HG03159 (cell line): ENCODE measurements at regions not wholly inside any gene's neighbourhood (a gene's known extent, or its start where the extent isn't known, plus 50 kb on each side); places are given as distances from the start of the nearest gene placed in this dataset.

ENCODE experiments used
- ATAC-seq: cut with Tn5 transposase; IDR thresholded peaks from one replicate; pipeline ENCODE4 v1.9.1; 2021; ENCODE audit warnings: mild to moderate bottlenecking, moderate library complexity; ENCODE audit not compliant: unreplicated experiment

GRCh38 chr16:76899767-76900166 lies 291.2 kb upstream of the MON1B start:
- ATAC-seq, result no peak

- no peak for ATAC-seq
Measured at GRCh38 chr16:76900285-76901263, 290.4 kb upstream of the MON1B start.

- ATAC-seq, result no peak
Measured at GRCh38 chr16:76906552-76906951, 284.4 kb upstream of the MON1B start.

DNA sequence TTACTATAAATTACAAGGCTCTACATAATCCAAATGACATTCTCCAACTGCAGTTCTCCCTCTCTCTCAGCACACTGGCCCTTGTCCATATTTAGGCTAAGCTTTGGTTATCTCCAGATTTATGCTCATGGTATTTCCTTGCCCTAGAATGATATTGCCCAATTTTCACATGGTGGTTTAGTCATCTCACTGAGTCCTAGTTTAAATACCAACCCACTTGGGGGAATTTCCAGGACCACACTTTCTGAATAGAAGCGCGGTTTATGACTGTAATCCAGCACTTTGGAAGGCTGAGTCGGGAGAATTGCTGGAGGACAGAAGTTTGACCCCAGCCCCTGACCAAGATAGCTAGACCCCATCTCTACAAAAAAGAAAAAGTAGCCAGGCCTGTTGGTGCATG lies 280.1 kb upstream of the MON1B start:
- no peak for ATAC-seq

DNA sequence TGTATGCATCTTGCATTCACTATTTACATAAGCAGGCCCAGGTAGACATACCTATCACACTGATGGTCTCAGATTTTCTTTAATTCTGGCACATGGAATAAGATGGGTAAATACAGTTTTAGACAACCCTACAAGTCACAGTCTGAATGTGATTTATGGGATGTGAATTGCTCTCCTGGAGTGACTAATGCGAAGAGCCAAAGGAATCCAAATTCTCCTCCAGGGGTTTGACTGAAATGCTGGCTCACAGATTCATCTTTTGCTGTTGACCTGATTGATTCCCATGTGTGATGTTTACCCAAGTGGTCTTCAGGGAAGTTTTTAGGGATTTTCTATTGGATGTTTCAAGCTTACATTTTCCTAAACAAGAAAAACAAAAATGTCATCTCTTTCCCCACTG lies 277.9 kb upstream of the MON1B start:
- ATAC-seq, result no peak

DNA sequence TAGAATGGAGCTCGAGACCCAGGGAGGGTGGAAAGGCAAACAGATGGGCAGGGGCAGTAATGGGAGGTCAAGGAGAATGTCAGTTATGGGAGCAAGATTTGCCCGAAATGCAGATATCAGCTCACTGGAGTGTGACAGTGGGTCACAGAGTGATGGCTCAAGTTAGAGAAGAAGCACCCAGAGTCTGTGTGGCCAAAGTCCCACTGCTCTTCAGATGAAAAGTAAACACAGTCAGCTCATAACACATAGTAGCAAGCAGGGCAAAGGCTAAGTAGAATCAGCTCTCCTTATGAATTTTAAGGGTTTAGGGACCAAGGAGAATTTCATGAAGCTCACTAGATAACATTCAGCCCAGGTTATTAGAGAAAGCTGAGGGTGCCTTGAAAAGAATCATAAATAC lies 264.9 kb upstream of the MON1B start:
- no peak for ATAC-seq

DNA sequence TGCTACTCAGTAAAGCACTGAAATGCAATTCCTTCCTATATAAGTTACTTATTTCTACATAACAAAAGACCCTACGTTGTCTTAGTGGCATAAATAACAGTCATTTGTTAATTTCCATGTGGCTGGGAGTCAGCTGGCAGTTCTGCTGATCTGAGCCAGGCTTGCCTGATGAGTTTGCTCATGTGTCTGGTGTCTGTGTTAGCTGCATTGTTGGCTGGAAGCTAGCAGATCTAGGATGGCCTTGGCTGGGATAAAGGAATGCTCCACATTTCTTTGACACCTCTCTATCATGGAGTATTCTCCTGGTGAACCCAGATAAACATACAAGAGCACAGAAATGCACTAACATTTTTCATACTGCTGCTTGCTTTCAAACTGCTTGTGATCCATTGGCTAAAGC lies 264.4 kb upstream of the MON1B start:
- ATAC-seq, result no peak

- ATAC-seq, result no peak
Measured at GRCh38 chr16:76931186-76931585, 259.8 kb upstream of the MON1B start.

DNA sequence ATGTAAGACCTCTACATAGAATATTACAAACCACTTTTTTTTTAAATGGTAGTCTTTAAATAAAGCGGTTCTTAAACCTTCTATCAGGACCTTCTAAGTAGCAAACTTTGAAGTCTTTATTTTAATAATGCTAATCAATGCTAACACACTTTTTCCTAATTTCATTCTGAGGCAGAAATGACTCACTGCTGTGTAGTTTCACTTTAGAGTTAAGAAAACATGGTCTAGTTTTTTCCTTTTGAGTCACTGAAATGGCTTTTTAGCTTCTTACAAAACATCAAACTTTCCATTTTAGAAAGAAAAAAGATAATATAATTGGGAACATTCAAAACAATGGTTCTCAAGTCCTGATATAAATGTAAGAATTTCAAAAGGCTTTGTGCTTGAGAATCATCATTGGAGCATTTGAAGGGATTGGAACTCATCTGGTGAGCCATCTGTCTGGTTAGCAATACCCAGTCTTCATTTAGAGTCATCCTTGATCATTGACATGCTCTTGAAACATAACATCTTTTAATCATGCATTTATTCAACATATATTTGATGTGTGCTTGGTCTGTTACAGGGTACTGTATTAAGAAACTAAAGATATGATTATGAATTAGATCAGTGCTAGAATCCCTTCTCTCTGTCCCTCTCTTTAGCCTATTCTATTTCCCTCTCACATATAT lies 258.3 kb upstream of the MON1B start:
- ATAC-seq, result no peak

- ATAC-seq, result no peak
Measured at GRCh38 chr16:76940251-76940650, 250.7 kb upstream of the MON1B start.

- ATAC-seq, result no peak
Measured at GRCh38 chr16:76941113-76941512, 249.9 kb upstream of the MON1B start.

- no peak for ATAC-seq
Measured at GRCh38 chr16:76942089-76942488, 248.9 kb upstream of the MON1B start.

DNA sequence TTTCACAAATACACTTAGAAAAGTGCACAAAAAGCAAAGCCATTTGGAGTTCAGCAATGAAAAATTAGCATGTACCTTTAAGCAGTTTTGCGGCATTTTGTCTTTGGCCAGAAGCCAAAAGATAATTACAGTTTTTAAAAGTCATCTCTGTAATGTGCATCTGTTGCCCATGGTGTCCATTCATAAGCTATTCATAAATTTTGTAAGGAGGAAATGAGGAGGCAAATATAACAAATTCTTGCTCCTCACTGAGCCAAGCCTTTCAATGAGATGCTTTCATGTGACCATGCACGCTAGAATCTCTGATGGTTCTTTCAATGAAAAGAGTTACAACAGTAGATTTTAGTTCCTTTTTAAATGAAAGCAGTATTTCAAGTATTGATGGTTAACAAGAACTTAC lies 247.1 kb upstream of the MON1B start:
- no peak for ATAC-seq

DNA sequence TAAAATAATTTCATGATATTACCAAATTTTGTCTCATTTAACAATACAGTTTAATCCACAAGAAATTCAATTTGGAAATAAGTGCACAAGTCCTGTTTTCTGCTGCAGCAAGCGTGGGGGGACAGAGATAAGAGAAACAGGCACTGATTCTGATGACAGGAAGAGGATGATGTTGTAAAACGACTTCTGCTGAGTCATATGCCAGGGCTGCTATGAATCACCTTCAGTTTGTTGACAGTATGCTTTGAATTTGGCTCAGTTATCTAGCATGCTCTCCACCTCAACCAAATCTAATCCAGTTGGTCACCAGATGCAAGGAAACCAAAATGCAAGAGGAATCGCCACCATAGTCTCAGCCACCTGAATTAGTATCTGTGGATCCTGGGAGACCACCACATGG lies 244.1 kb upstream of the MON1B start:
- no peak for ATAC-seq

DNA sequence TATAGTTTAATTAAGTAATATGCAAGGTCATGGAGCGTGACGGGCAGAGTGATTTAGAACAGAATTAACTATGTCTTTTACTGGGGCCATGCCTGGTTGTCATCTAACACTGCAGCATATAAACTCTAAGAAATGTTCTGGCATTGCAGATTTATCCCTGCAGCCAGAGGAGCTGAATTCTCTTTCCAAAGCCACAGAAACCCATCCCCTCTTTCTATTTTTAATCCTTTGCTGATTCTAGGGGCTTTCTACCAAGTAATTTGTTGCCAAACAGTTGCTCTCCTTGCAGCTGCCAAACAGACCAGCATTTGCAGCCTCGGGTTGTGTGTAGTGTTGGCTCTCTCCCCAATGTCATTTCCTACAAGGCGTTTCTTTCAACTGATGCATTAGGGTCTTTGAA lies 243.2 kb upstream of the MON1B start:
- ATAC-seq, result no peak

GRCh38 chr16:76955629-76956028 lies 235.4 kb upstream of the MON1B start:
- ATAC-seq, result no peak

- no peak for ATAC-seq
Measured at GRCh38 chr16:76956394-76956793, 234.6 kb upstream of the MON1B start.

DNA sequence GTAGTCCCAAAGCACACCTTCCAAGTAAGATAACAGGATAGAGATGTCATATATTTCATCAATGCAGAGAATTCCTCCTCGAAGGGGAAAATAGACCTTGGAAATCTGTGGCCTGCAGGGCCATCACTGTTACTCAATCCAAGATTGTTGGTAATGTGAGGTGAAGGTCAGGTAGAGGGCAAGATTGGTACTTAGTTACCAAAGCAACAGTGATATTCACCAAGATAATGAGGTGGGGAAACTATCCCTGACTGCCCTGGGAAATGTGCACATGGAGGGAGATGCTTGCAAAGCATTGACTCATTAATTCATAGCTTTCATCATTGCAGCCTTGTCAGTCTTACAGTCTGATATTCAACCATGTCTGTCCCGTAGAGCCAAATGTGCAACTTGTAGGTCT lies 234.1 kb upstream of the MON1B start:
- no peak for ATAC-seq

DNA sequence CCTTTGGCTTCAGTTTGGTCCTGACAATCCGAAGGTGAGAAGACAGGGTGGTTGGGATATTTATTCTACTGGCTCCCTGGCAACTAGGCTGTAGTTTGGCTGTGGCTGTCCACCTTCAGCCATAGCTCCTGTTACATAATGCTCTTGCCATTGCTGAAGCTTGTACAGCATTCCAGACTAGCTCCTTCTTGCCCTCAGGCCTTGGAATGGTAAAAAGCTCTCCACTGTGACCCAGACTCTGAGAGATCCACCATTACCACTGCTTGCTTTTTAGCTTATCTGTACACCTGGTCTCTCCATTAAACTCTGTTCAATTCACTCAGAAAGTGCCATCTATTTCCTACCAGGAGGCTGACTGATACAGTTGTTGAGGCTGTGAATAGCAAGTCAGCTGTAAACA lies 231.8 kb upstream of the MON1B start:
- no peak for ATAC-seq

DNA sequence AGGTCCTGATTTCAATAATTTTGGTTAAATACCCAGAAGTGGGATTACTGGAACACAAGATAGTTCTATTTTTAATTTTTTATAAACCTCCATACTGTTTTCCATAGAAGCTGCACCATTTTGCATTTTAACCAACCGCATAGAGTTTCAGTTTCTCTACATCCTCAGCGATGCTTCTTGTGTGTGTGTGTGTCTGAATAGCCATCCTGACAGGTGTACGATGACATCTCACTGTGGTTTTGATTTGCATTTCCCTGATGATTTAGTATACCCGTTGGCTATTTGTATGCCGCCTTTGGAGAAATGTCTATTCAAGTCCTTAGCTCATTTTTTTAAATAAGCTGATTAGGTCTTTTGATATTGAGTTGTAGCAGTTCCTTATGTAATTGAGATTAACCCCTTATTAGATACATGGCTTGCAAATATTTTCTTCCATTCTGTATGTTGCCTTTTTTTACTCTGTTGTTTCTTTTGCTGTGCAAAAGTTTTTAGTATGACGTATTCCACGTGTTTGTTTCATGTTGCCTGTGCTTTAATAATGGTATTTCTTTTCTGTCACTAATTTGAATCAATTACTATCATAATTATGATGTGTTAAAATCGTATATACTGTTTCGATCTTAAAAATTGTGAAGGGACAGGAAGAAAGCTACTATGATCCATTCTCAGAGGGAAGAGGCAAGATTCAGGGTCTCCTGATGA lies 227.2 kb upstream of the MON1B start:
- peak; percentile 87 for ATAC-seq

GRCh38 chr16:76964464-76965154 lies 226.4 kb upstream of the MON1B start:
- ATAC-seq, result no peak
